ENCODE measurements at regions not wholly inside any gene's neighbourhood (a gene's known extent, or its start where the extent isn't known, plus 50 kb on each side); places are given as distances from the start of the nearest gene placed in this dataset.

DNA sequence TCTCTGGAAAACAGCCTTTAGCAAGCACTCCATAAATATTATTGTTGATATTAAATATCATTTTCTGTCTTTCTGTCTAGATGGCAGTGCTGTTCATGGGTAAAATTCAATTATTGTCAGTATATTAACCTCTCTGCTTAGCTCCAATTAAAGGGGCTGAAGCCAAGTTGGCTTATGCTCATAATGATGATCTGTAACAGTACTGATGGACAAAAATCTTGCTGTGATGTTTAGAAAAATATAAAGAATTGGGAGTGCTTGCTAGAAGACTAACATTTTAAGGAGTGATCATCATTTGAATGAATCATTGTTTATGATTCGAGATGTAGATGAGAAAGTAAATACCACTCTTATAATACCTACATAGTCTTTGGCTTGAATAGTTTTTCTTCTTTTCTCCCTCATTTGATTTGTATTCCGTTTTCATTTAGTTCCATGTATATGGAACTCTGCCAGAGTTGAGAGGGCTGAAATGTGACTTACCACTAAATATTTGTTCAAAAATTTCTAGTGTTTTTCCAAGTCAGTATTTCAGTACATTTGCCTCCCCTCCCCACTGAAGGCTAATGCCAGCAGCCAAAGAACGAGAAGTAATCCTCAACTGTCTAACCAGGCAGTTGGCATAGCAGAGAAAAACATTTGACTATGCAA, 538.3 kb downstream of the CSNK1G3 start:
- no peak for TF ChIP-seq POLR2A (IDR thresholded peaks at IDR 0.05)
- TF ChIP-seq, protein P1, sequence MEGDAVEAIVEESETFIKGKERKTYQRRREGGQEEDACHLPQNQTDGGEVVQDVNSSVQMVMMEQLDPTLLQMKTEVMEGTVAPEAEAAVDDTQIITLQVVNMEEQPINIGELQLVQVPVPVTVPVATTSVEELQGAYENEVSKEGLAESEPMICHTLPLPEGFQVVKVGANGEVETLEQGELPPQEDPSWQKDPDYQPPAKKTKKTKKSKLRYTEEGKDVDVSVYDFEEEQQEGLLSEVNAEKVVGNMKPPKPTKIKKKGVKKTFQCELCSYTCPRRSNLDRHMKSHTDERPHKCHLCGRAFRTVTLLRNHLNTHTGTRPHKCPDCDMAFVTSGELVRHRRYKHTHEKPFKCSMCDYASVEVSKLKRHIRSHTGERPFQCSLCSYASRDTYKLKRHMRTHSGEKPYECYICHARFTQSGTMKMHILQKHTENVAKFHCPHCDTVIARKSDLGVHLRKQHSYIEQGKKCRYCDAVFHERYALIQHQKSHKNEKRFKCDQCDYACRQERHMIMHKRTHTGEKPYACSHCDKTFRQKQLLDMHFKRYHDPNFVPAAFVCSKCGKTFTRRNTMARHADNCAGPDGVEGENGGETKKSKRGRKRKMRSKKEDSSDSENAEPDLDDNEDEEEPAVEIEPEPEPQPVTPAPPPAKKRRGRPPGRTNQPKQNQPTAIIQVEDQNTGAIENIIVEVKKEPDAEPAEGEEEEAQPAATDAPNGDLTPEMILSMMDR (IDR thresholded peaks at IDR 0.05): no peak
- 57 to 70% methylated on average over 3 of the region's 3 CpGs for WGBS, 2 donors
- intact Hi-C loops (cut with DNase I; ENCODE audit: low total_unique reads): no loop called here

DNA sequence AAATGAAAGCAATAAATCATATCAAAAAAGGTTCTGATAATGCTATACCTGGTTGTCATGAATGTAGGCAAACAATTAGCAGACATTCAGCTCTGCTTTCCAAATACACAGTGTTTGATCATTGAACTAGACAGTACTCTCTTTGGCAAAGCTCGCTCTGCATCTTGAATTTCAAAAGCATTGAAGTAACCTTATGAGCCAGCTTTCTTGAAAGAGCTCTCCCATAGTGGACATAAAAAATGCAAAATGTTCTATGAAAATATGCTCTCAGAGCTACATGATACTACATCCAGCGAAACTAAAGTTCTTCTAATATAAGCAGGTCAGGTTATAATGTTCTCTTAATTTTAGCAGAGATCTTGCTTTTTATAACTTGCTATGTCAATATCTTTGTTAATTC, 533.4 kb downstream of the CSNK1G3 start:
- H3K27ac ChIP-seq: no peak overlapping the region
- intact Hi-C loops (cut with DNase I; ENCODE audit: low total_unique reads): no loop called here
- no peak for DNase-seq
- no peaks in the 10 kb centered on the region for H3K36me3 ChIP-seq (ENCODE audit: low read depth, missing control alignments)
- no peak for TF ChIP-seq POLR2A (IDR thresholded peaks at IDR 0.05)
- TF ChIP-seq, protein P1 (IDR thresholded peaks at IDR 0.05): no peak
- no peaks in the 10 kb centered on the region for H3K9me3 ChIP-seq
- H3K4me3 ChIP-seq: no peak overlapping the region
- no peaks in the 10 kb centered on the region for H3K4me1 ChIP-seq
- WGBS, 2 donors: 70 to 71% methylated on average over 2 of the region's 2 CpGs
- H3K27me3 ChIP-seq: no peaks in the 10 kb centered on the region

More for the DNA sequence above, 538.3 kb downstream of the CSNK1G3 start:
- DNase-seq: no peak
- Histone ChIP-seq H3K4me3 (no peak overlapping the region), H3K9me3 (no peaks in the 10 kb centered on the region), H3K36me3 (ENCODE audit: low read depth, missing control alignments) (no peaks in the 10 kb centered on the region), H3K4me1 (no peaks in the 10 kb centered on the region), H3K27ac (no peak overlapping the region), H3K27me3 (no peaks in the 10 kb centered on the region)

DNA sequence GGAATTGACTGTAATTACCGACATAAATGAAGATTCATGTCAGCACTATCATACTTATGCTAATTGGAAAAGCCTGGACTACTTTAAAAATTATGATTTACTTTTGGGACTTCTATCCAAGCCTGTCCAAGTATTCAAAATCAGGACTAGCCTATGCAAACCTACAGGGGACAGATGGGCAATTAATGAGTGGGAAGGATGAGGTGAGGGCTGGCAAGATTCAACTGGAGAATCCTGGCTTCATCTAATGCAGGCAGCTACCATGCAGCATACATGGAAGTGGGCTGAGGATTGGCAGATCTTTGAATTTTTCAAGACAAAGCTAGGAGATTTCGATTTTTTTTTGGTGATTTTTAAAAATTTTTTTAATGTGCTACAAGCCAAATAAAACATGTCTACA, 532.6 kb downstream of the CSNK1G3 start:
- no peaks in the 10 kb centered on the region for H3K9me3 ChIP-seq
- intact Hi-C loops (cut with DNase I; ENCODE audit: low total_unique reads): no loop called here
- H3K27ac ChIP-seq: no peak overlapping the region
- no peaks in the 10 kb centered on the region for H3K27me3 ChIP-seq
- WGBS, 2 donors: 84 to 92% methylated on average over 2 of the region's 2 CpGs
- H3K4me1 ChIP-seq: no peaks in the 10 kb centered on the region
- DNase-seq: no peak
- no peaks in the 10 kb centered on the region for H3K36me3 ChIP-seq (ENCODE audit: low read depth, missing control alignments)
- no peak overlapping the region for H3K4me3 ChIP-seq
- no peak for TF ChIP-seq POLR2A (IDR thresholded peaks at IDR 0.05)
- TF ChIP-seq, protein P1 (IDR thresholded peaks at IDR 0.05): no peak

DNA sequence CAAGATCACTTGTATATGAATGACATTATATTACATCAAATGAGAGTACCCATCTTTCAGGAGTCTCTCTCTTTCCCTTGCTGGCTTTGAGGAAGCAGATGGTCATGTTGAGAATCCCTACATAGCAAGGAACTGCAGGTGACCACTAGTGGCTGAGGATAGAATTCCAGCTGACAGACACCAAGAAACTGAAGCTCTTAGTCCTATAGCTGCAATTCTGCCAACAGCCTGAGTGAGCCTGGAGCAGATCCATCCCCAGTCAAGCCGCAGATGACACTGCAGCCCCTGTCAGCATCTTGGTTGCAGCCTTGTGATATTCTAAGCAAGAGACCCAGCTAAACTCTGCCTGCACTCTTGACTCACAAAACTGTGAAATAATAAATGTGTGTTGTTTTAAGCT, 531.5 kb downstream of the CSNK1G3 start:
- Histone ChIP-seq H3K4me3 (no peak overlapping the region), H3K4me1 (no peaks in the 10 kb centered on the region), H3K27me3 (no peaks in the 10 kb centered on the region), H3K36me3 (ENCODE audit: low read depth, missing control alignments) (no peaks in the 10 kb centered on the region), H3K27ac (no peak overlapping the region), H3K9me3 (no peaks in the 10 kb centered on the region)
- no peak for DNase-seq
- WGBS, 2 donors: 75 to 100% methylated on average over 1 of the region's 1 CpG
- TF ChIP-seq POLR2A (IDR thresholded peaks at IDR 0.05): no peak
- TF ChIP-seq, protein P1 (IDR thresholded peaks at IDR 0.05): no peak
- intact Hi-C loops (cut with DNase I; ENCODE audit: low total_unique reads): no loop called here

DNA sequence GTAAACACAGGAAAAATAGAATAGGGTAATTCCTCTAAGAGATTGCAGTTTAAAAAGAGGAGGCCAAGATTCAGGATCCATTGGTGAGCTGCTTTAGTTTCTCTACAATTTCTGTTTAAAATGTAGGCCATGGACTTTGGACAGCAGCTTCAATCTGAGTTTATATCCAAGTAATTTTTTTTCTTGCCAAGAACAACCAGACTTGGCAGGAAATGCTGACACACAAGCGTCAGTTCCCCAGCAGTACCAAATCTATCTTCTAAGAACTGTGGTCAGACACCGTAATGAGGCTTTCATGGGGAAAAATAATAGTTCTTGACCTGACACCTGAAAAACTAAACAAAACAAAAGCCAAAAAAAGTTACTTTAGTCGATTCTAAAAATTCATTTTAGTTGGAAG, 528.8 kb downstream of the CSNK1G3 start:
- DNase-seq: no peak

More for the DNA sequence above, 528.8 kb downstream of the CSNK1G3 start:
- Histone ChIP-seq H3K27ac (no peak overlapping the region), H3K9me3 (no peaks in the 10 kb centered on the region), H3K4me1 (no peaks in the 10 kb centered on the region), H3K36me3 (ENCODE audit: low read depth, missing control alignments) (no peaks in the 10 kb centered on the region), H3K4me3 (no peak overlapping the region), H3K27me3 (no peaks in the 10 kb centered on the region)
- WGBS, 2 donors: 50 to 62% methylated on average over 3 of the region's 3 CpGs
- intact Hi-C loops (cut with DNase I; ENCODE audit: low total_unique reads): no loop called here
- TF ChIP-seq, protein P1 (IDR thresholded peaks at IDR 0.05): no peak
- TF ChIP-seq POLR2A (IDR thresholded peaks at IDR 0.05): no peak
